SK-N-MC (cell line): ENCODE measurements at regions not wholly inside any gene's neighbourhood (a gene's known extent, or its start where the extent isn't known, plus 50 kb on each side); places are given as distances from the start of the nearest gene placed in this dataset.

Experiments
- EZH2 ChIP-seq: fragments of 200-600 bp; sonication (generic); IDR thresholded peaks from one replicate; pipeline ENCODE4 v1.6.1; 2017; ENCODE audit warnings: antibody characterized with exemption
- FOXP2 ChIP-seq: optimal IDR thresholded peaks from 2 replicates; pipeline ENCODE3; 2011; ENCODE audit warnings: mild to moderate bottlenecking, moderate library complexity; ENCODE audit not compliant: insufficient read depth; ENCODE audit errors: extremely low read length, control extremely low read depth
- POLR2AphosphoS5 ChIP-seq: IDR thresholded peaks from 2 replicates; pipeline ENCODE4 v1.6.1; 2012; ENCODE audit warnings: mild to moderate bottlenecking, low read depth, low read length, borderline replicate concordance

DNA sequence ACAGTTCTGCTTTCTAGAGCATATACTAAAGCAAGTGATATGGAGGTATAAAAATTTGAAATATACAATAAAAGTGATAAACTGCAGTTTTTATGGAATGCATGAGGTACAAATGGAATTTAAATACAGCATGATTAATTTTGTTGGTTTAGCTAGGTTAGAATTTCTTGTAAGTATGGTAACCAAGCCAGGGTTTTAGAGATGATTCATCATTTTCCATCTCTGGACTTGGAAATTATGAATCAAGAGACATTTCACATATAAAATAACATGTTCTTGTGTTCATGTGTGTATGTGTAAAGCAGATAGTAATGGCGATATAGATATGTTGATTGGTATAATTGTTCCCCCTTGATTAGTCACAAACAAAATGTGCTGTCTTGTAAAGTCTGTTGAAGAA lies 1219.8 kb downstream of the CDH8 start:
- TF ChIP-seq POLR2AphosphoS5 (no peak), EZH2 (no peak), FOXP2 (no peak)
